Ecto neural progenitor cell (in vitro differentiated cells): ENCODE measurements at regions not wholly inside any gene's neighbourhood (a gene's known extent, or its start where the extent isn't known, plus 50 kb on each side); places are given as distances from the start of the nearest gene placed in this dataset.

Source experiments
- DNase-seq: peaks from one replicate; pipeline ENCODE4 v3.0.0-alpha.2; 2018; ENCODE audit warnings: low spot score

- DNase-seq, result no peak
Measured at GRCh38 chr10:90327611-90328010, 530.2 kb downstream of the HTR7 start.

GRCh38 chr10:90328459-90328858 is 529.4 kb downstream of the HTR7 start:
- no peak for DNase-seq

GRCh38 chr10:90328896-90329295 is 528.9 kb downstream of the HTR7 start:
- DNase-seq, result no peak

GRCh38 chr10:90337316-90337715 is 520.5 kb downstream of the HTR7 start:
- no peak for DNase-seq

GRCh38 chr10:90342480-90342879 is 515.4 kb downstream of the HTR7 start:
- no peak for DNase-seq

- DNase-seq, result no peak
Measured at GRCh38 chr10:90344226-90344625, 513.6 kb downstream of the HTR7 start.

- no peak for DNase-seq
Measured at GRCh38 chr10:90347239-90347638, 510.6 kb downstream of the HTR7 start.

- DNase-seq, result no peak
Measured at GRCh38 chr10:90350122-90350521, 507.7 kb downstream of the HTR7 start.

GRCh38 chr10:90352288-90352687 is 505.6 kb downstream of the HTR7 start:
- DNase-seq, result no peak

- no peak for DNase-seq
Measured at GRCh38 chr10:90354914-90355313, 502.9 kb downstream of the HTR7 start.

GRCh38 chr10:90363799-90364483 is 493.9 kb downstream of the HTR7 start:
- DNase-seq, result no peak

- DNase-seq, result no peak
Measured at GRCh38 chr10:90372451-90372850, 485.4 kb downstream of the HTR7 start.

GRCh38 chr10:90373911-90374310 is 483.9 kb downstream of the HTR7 start:
- no peak for DNase-seq

- DNase-seq, result no peak
Measured at GRCh38 chr10:90378524-90379076, 479.2 kb downstream of the HTR7 start.

- DNase-seq, result no peak
Measured at GRCh38 chr10:90381468-90381867, 476.4 kb downstream of the HTR7 start.

GRCh38 chr10:90389876-90390275 is 468.0 kb downstream of the HTR7 start:
- DNase-seq, result no peak

- no peak for DNase-seq
Measured at GRCh38 chr10:90394311-90394710, 463.5 kb downstream of the HTR7 start.

GRCh38 chr10:90396721-90397120 is 461.1 kb downstream of the HTR7 start:
- DNase-seq, result no peak

GRCh38 chr10:90398566-90398965 is 459.3 kb downstream of the HTR7 start:
- no peak for DNase-seq

- no peak for DNase-seq
Measured at GRCh38 chr10:90399782-90400181, 458.1 kb downstream of the HTR7 start.

GRCh38 chr10:90403211-90404000 is 454.4 kb downstream of the HTR7 start:
- no peak for DNase-seq

- DNase-seq, result no peak
Measured at GRCh38 chr10:90407131-90407530, 450.7 kb downstream of the HTR7 start.

GRCh38 chr10:90407851-90408250 is 450.0 kb downstream of the HTR7 start:
- no peak for DNase-seq
